Activated naive CD8-positive, alpha-beta T cell treated with anti-CD3 and anti-CD28 coated beads, Interleukin-2, amount 50 U/mL, for 24 hours (primary cell): ENCODE measurements at regions not wholly inside any gene's neighbourhood (a gene's known extent, or its start where the extent isn't known, plus 50 kb on each side); places are given as distances from the start of the nearest gene placed in this dataset.

Experiments
- ATAC-seq: fragments of 150-1000 bp; cut with Tn5 transposase; one replicate; pipeline ENCODE4 v1.10.0; 2021
- DNase-seq: peaks from one replicate; pipeline ENCODE4 v3.0.0; 2021
- H3K27ac Mint-ChIP-seq: one replicate; pipeline ENCODE4 v1.8.0; 2021; ENCODE audit warnings: mild to moderate bottlenecking, mixed read lengths
- H3K27me3 Mint-ChIP-seq: one replicate; pipeline ENCODE4 v1.8.0; 2021; ENCODE audit warnings: mixed read lengths
- H3K36me3 Mint-ChIP-seq: one replicate; pipeline ENCODE4 v1.8.0; 2021; ENCODE audit warnings: low read depth, mixed read lengths
- H3K4me1 Mint-ChIP-seq: one replicate; pipeline ENCODE4 v1.8.0; 2021; ENCODE audit warnings: mixed read lengths
- H3K4me3 Mint-ChIP-seq: one replicate; pipeline ENCODE4 v1.8.0; 2021; ENCODE audit warnings: mild to moderate bottlenecking, moderate library complexity, mixed read lengths
- H3K9me3 Mint-ChIP-seq: one replicate; pipeline ENCODE4 v1.8.0; 2021; ENCODE audit warnings: mixed read lengths

- no peaks in the 10 kb centered on the region for H3K36me3 Mint-ChIP-seq
- no peak overlapping the region for H3K27ac Mint-ChIP-seq
- H3K27me3 Mint-ChIP-seq, result no peaks in the 10 kb centered on the region
- H3K4me1 Mint-ChIP-seq, result no peaks in the 10 kb centered on the region
- no peak for ATAC-seq
- H3K9me3 Mint-ChIP-seq, result no peaks in the 10 kb centered on the region
- H3K4me3 Mint-ChIP-seq, result no peak overlapping the region
- no peak for DNase-seq
These were observed 114.1 kb upstream of the MYCN start for GRCh38 chr2:15826273-15826717.

GRCh38 chr2:15827001-15827400 is 113.3 kb upstream of the MYCN start:
- ATAC-seq (no peak), DNase-seq (no peak)
- H3K9me3 Mint-ChIP-seq, result no peaks in the 10 kb centered on the region
- no peaks in the 10 kb centered on the region for H3K36me3 Mint-ChIP-seq
- no peaks in the 10 kb centered on the region for H3K4me1 Mint-ChIP-seq
- H3K27ac Mint-ChIP-seq, result no peak overlapping the region
- H3K4me3 Mint-ChIP-seq, result no peak overlapping the region
- H3K27me3 Mint-ChIP-seq, result no peaks in the 10 kb centered on the region

DNA sequence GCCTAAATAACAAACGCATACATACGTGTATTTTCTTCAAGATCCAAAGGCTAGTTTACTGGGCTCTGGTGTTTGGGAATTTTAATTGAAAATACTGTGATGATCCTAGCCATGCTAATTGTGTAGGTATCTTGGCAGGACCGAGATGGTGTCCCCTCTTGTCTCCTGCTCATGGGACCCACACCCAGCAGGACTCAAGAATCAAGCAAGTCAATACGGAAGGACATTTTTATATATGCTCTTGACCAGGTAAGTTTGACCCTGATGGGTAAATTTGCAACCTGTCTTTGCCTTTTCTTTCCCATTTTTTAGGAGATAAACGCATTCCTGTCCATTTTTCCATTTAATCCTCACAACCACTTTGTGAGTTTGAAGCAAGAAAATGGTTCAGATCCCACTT is 111.8 kb upstream of the MYCN start:
- Mint-ChIP-seq H3K27ac (no peak overlapping the region), H3K9me3 (no peaks in the 10 kb centered on the region), H3K27me3 (no peaks in the 10 kb centered on the region), H3K36me3 (no peaks in the 10 kb centered on the region), H3K4me3 (no peak overlapping the region), H3K4me1 (no peaks in the 10 kb centered on the region)
- DNase-seq (no peak), ATAC-seq (no peak)

DNA sequence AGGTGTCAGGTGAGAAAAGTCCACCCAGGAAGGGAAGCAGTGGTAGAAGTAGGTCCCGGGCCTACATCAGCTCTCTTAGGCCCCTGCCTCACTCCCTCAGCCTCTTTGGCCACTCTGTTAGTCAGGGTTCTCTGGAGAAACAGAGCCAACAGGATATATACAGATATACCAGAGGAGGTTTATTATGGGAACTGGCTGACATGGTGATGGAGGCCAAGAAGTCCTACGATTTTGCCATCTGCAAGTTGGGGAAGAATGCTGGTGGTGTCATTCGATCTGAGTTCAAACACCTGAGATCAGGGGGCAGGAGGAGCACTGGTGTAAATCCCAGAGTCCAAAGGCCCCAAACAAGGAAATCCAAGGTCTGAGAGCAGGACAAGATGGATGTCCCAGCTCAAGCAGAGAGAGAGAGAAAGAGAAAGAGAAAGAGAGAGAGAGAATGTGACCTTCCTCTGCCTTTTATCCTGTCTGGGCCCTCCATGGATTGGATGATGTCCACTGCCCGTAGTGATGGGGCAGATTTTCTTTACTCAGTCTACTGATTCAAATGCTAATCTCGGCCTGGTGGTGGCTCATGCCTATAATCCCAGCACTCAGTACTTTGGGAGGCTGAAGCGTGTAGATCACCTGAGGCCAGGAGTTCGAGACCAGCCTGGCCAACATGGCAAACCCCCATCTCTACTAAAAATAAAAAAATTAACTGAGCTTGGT is 111.1 kb upstream of the MYCN start:
- Mint-ChIP-seq H3K36me3 (no peaks in the 10 kb centered on the region), H3K4me1 (no peaks in the 10 kb centered on the region), H3K9me3 (no peaks in the 10 kb centered on the region), H3K27me3 (no peaks in the 10 kb centered on the region), H3K27ac (no peak overlapping the region), H3K4me3 (no peak overlapping the region)
- ATAC-seq (no peak), DNase-seq (no peak)

DNA sequence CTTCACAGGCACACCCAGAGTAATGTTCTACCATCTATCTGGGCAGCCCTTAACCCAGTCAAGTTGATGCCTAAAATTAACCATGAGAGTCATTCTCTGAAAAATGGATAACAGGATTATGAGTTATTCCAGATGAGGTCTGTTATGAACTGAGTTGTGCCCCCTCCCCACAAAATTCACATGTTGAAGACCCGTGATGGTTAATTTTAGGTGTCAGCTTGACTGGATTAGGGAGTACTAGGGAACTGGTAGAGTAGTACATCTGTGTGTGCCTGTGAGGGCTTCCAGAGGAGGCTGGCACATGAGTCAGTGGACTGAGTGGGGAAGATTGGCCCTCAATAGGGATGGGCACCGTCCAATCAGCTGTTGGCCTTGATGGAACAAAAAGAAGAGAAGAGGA is 110.4 kb upstream of the MYCN start:
- no peaks in the 10 kb centered on the region for H3K27me3 Mint-ChIP-seq
- H3K4me3 Mint-ChIP-seq, result no peak overlapping the region
- H3K9me3 Mint-ChIP-seq, result no peaks in the 10 kb centered on the region
- ATAC-seq, result no peak
- DNase-seq, result no peak
- no peak overlapping the region for H3K27ac Mint-ChIP-seq
- no peaks in the 10 kb centered on the region for H3K36me3 Mint-ChIP-seq
- H3K4me1 Mint-ChIP-seq, result no peaks in the 10 kb centered on the region

DNA sequence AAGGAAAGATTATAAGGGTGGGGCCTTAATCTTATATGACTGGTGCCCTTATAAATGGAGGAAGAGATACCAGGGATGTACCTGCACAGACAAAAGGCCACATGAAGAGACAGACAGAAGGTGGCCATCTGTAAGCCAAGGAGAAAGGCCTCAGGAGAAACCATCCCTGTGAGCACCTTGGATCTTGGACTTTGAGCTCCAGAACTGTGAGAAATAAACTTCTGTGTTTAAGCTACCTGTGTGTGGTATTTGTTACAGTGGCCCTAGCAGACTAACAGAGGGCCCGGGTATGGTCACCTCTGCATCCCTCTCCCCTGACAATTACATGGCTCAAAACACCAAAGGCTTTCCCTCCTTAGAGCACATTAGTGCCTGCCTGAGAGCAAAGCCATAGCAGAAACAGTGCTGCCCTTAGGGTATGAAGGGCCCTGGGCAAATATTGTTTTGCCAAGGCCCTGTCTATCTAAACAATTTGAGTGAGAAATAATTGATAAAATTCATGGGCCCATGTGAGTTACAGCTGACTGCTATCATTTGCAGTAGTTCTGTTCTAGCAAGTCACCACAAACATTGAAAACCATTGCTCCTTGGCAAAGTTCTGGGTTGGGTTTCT is 109.3 kb upstream of the MYCN start:
- DNase-seq (no peak), ATAC-seq (no peak)
- H3K4me1 Mint-ChIP-seq, result no peaks in the 10 kb centered on the region
- H3K4me3 Mint-ChIP-seq, result no peak overlapping the region
- no peak overlapping the region for H3K27ac Mint-ChIP-seq
- H3K27me3 Mint-ChIP-seq, result no peaks in the 10 kb centered on the region
- no peaks in the 10 kb centered on the region for H3K9me3 Mint-ChIP-seq
- no peaks in the 10 kb centered on the region for H3K36me3 Mint-ChIP-seq

DNA sequence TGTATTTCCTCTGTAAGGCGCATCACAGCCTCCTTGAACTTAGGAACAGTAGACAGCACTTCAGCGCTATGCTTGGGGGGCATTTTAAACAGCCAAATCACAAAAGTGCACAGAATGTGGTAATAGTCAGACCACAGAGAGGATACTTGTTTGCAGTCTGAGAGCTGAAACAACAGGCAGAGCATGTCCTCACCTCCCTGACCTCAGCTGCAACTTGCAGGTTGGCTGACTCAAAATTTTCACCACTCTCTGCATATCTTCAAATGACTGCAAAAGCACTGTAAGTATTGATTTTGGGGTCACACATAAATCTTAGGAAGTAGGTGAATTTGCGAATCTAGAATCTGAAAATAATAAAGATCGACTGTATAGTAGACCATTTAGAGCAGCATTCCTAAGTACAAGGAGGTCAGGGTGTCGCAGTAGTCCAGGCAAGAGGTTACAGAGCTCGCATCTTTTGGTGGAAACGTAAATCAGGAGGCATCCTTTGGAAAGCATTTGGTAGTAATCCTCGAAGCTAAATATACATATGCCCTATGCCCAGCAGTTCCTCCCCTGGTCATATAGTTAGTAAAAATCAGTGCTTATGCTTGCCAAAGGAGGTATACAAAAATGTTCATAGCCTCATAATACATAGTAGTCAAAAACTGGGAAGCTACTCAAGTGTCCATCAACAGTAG is 108.2 kb upstream of the MYCN start:
- Mint-ChIP-seq H3K27ac (no peak overlapping the region), H3K27me3 (no peaks in the 10 kb centered on the region)
- no peak for ATAC-seq

GRCh38 chr2:15832849-15833680 is 107.3 kb upstream of the MYCN start:
- Mint-ChIP-seq H3K4me3 (no peak overlapping the region), H3K9me3 (no peaks in the 10 kb centered on the region), H3K4me1 (no peaks in the 10 kb centered on the region), H3K36me3 (no peaks in the 10 kb centered on the region), H3K27ac (no peak overlapping the region), H3K27me3 (no peaks in the 10 kb centered on the region)
- ATAC-seq (no peak), DNase-seq (no peak)

More for the DNA sequence above, 108.2 kb upstream of the MYCN start:
- no peak for DNase-seq
- no peaks in the 10 kb centered on the region for H3K9me3 Mint-ChIP-seq
- H3K4me3 Mint-ChIP-seq, result no peak overlapping the region
- H3K36me3 Mint-ChIP-seq, result no peaks in the 10 kb centered on the region
- H3K4me1 Mint-ChIP-seq, result no peaks in the 10 kb centered on the region

DNA sequence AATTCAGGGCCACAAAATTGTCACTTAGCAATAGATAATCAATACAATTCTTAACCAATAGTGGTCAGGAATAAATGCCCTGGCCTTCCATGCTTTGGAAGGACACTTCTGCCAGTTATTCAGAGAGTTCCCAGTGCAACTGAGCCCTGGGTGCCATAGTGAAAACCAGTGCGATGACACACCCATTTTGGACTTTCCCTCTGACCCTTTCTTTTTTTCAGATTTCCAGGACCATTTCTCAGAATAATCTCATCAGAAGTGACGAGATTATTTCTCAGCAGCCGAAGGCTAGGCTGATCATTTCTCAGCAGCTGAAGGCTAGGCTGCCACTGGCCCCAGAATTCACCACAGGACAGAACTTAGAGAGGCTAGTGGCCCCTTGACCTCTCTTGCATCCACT is 106.6 kb upstream of the MYCN start:
- Mint-ChIP-seq H3K4me3 (no peak overlapping the region), H3K9me3 (no peaks in the 10 kb centered on the region), H3K4me1 (no peaks in the 10 kb centered on the region), H3K36me3 (no peaks in the 10 kb centered on the region), H3K27ac (no peak overlapping the region), H3K27me3 (no peaks in the 10 kb centered on the region)
- DNase-seq, result no peak
- no peak for ATAC-seq

GRCh38 chr2:15834381-15835031 is 105.8 kb upstream of the MYCN start:
- ATAC-seq (no peak), DNase-seq (no peak)
- Mint-ChIP-seq H3K36me3 (no peaks in the 10 kb centered on the region), H3K9me3 (no peaks in the 10 kb centered on the region), H3K27me3 (no peaks in the 10 kb centered on the region), H3K4me3 (no peak overlapping the region), H3K4me1 (no peaks in the 10 kb centered on the region), H3K27ac (no peak overlapping the region)

- Mint-ChIP-seq H3K27me3 (no peaks in the 10 kb centered on the region), H3K4me3 (no peak overlapping the region), H3K36me3 (no peaks in the 10 kb centered on the region), H3K4me1 (no peaks in the 10 kb centered on the region), H3K9me3 (no peaks in the 10 kb centered on the region), H3K27ac (no peak overlapping the region)
- DNase-seq (no peak), ATAC-seq (no peak)
These were observed 104.2 kb upstream of the MYCN start for GRCh38 chr2:15835991-15836688.

DNA sequence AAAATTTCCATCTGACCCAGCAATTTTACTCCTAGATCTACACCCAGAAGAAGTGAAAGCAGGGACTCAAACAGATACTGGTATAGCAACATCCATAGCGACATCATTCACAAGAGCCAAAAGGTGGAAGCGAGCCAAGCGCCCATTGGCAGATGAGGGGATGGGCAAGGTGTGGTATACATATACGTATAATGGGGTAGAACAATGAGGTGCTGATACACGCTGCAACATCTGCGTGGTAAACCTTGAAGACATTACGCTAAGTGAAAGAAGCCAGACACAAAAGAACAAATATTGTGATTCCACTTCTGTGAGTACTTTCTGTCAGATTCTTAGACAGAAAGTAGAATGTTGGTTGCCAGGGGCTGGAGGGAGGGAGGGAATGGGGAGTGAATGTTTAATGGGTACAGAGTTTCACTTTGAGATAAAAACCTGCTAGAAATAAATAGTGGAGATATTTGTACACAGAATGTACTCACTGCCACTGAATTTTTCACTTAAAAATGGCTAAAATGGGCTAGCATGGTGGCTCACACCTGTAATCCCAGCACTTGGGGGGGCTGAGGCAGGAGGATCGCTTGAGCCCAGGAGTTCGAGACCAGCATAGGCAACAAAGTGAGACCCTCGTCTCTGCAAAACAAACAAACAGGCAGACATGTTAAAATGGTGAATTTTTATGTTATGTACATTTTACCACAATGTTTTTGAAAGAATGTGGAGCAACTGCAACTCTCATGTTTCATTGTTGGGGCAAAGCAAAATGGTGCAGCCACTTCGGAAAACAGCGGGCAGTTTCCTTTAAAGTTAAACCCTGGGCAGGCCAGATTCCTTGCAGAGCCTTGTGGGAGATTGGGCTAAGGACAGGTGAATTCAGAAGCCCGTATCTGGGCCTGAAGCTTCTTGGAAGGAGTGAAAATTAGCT is 103.4 kb upstream of the MYCN start:
- H3K4me3 Mint-ChIP-seq, result no peak overlapping the region
- no peak overlapping the region for H3K27ac Mint-ChIP-seq
- ATAC-seq, result no peak

GRCh38 chr2:15838481-15839090 is 101.8 kb upstream of the MYCN start:
- H3K27ac Mint-ChIP-seq, result no peak overlapping the region
- no peaks in the 10 kb centered on the region for H3K27me3 Mint-ChIP-seq
- ATAC-seq, result no peak
- H3K4me1 Mint-ChIP-seq, result no peaks in the 10 kb centered on the region
- no peak for DNase-seq
- H3K4me3 Mint-ChIP-seq, result no peak overlapping the region
- H3K9me3 Mint-ChIP-seq, result no peaks in the 10 kb centered on the region
- H3K36me3 Mint-ChIP-seq, result no peaks in the 10 kb centered on the region

More for the DNA sequence above, 103.4 kb upstream of the MYCN start:
- Mint-ChIP-seq H3K36me3 (no peaks in the 10 kb centered on the region), H3K9me3 (no peaks in the 10 kb centered on the region), H3K27me3 (no peaks in the 10 kb centered on the region), H3K4me1 (no peaks in the 10 kb centered on the region)
- no peak for DNase-seq
